Sigmoid colon (tissue), 4 donors: ENCODE measurements at regions not wholly inside any gene's neighbourhood (a gene's known extent, or its start where the extent isn't known, plus 50 kb on each side); places are given as distances from the start of the nearest gene placed in this dataset.

ENCODE experiments used
- POLR2AphosphoS5 ChIP-seq, 4 donors: sonication (generic); formaldehyde crosslinking; IDR thresholded peaks; one replicate each; pipeline ENCODE4 v1.6.1; 2017; ENCODE audit warnings: antibody characterized with exemption in 4 of 4
- TF ChIP-seq, protein P1 (sequence below), 4 experiments: fragments of 450-650 bp in 3 of 4; fragments of 200-600 bp in 1 of 4; IDR thresholded peaks; one replicate each; pipeline ENCODE4 v1.5.1; 2016 to 2019; ENCODE audit warnings: antibody characterized with exemption in 4 of 4, mild to moderate bottlenecking in 3 of 4, moderate library complexity in 2 of 4

- TF ChIP-seq, protein P1, sequence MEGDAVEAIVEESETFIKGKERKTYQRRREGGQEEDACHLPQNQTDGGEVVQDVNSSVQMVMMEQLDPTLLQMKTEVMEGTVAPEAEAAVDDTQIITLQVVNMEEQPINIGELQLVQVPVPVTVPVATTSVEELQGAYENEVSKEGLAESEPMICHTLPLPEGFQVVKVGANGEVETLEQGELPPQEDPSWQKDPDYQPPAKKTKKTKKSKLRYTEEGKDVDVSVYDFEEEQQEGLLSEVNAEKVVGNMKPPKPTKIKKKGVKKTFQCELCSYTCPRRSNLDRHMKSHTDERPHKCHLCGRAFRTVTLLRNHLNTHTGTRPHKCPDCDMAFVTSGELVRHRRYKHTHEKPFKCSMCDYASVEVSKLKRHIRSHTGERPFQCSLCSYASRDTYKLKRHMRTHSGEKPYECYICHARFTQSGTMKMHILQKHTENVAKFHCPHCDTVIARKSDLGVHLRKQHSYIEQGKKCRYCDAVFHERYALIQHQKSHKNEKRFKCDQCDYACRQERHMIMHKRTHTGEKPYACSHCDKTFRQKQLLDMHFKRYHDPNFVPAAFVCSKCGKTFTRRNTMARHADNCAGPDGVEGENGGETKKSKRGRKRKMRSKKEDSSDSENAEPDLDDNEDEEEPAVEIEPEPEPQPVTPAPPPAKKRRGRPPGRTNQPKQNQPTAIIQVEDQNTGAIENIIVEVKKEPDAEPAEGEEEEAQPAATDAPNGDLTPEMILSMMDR (IDR thresholded peaks at IDR 0.05): no peak
- TF ChIP-seq POLR2AphosphoS5 (IDR thresholded peaks at IDR 0.05): no peak
Measured at GRCh38 chr17:5892921-5893675, 177.1 kb upstream of the WSCD1 start.
